Pancreas (tissue), 10 donors: ENCODE measurements at regions not wholly inside any gene's neighbourhood (a gene's known extent, or its start where the extent isn't known, plus 50 kb on each side); places are given as distances from the start of the nearest gene placed in this dataset.
"Not testable (repeated sequence)": the region's sequence is repeated elsewhere in the genome, so short reads cannot be mapped to it uniquely, and the experiment has no call there.

ENCODE experiments used
- ATAC-seq, 4 donors: fragments of 200-7000 bp; cut with Tn5 transposase; one replicate each; pipeline versions ENCODE4 v1.8.0 to v1.9.1; 2020; ENCODE audit warnings: mild to moderate bottlenecking in 4 of 4, moderate library complexity in 4 of 4
- DNase-seq, 6 donors: peaks; one replicate each; pipeline ENCODE4 v3.0.0-alpha.2; 2020
- FAIRE-seq: peaks from 2 replicates; lab custom pipeline; 2012; peaks lifted over from hg19 to GRCh38; lab: Jason Lieb, UNC
- H3K27ac ChIP-seq, 4 donors: fragments of 200-600 bp; sonication (generic); 1 replicate in 3 of 4; 2 replicates in 1 of 4; pipeline versions ENCODE4 v1.5.0 to v1.8.0; 2020
- H3K27me3 ChIP-seq, 4 donors: fragments of 200-600 bp; one replicate each; pipeline ENCODE4 v1.8.0; 2021
- H3K36me3 ChIP-seq, 3 donors: fragments of 200-600 bp; sonication (generic) in 1 of 3; one replicate each; pipeline versions ENCODE4 v1.5.0 to v1.8.0; 2020 to 2021
- H3K4me1 ChIP-seq, 3 donors: fragments of 200-600 bp; one replicate each; pipeline ENCODE4 v1.8.0; 2021
- H3K4me3 ChIP-seq, 4 donors: fragments of 200-600 bp; sonication (generic) in 2 of 4; one replicate each; pipeline versions ENCODE4 v1.5.0 to v1.8.0; 2020 to 2021
- H3K9me3 ChIP-seq, 4 donors: fragments of 200-600 bp; one replicate each; pipeline ENCODE4 v1.8.0; 2021
- WGBS, 2 donors: extraction: QIAGEN DNeasy Blood & Tissue Kit; methylation state at CpG; one replicate each; pipeline ENCODE4 v1.1.7; 2013; 5-methylcytosine and 5-hydroxymethylcytosine counted together
- intact Hi-C, 3 donors: fragments of 100-400 bp; cut with DNase I; formaldehyde crosslinking; loops; one replicate each; pipeline versions ENCODE4 v1.11.1 to v1.14.2; 2022
- donor health status: healthy with polysubstance abuse.
- donor health status: DM: no; HTN: no; CAD: no; lungs with moderate emphysema.
- donor health status: DM: no; HTN: no; CAD: no.
- donor health status: control.
- donor health status: control.
- donor health status: Bipolar disorder and iron deficiency.
- donor health status: DM: yes; HTN: yes; CAD: no.
- donor health status: DM: no; HTN: no; CAD: no.
- donor health status: DM: no; HTN: no; CAD: no.
- donor health status: DM: yes; HTN: yes; CAD: no.

DNA sequence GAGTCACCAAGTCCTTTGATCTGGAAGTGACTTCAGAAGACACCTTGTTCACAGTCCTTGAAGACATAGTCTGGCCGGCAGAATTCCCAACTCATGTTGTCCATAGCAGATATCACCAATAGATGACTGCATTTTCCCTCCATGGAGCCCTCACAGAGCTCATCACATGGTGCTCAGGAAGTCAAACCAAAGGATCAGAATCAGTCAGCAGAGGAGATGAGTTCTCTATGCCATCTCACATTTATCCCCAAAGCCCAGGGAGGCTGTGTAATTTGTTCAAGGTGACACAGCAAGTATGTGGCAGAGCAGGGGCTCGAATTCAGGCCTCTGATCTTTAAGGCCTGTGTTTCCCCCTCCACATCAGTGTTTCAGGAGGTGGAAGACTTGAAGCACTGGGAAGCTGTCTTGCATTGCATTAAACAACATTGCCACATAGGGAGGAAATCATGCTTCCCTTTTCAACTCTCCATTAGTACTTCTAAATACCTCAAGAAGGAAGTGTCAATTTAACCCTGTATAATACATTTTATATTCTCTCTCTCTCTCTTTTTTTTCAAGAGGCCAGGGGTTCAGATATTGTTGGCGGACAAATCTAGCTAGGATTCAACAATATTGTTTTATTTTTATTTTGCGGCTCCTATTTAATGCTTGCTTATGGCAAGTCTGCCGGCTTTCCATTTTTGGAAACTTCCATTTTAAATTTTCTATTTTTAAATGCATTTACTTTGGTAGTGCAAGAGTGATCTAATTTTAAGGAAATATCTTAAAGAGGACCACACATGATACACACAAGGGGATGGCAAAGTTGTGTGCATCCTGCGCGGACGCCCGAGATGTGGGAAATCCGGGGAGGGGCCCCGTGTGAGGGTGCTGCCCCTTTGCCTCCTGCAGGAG, 61.9 kb downstream of the NPIPB5 start:
- 57 to 71% methylated on average over 4 of the region's 11 CpGs for WGBS, 2 donors
- H3K9me3 ChIP-seq, H3K27ac ChIP-seq, H3K4me1 ChIP-seq, H3K4me3 ChIP-seq, H3K27me3 ChIP-seq, H3K36me3 ChIP-seq, DNase-seq, FAIRE-seq, intact Hi-C loops: not testable (repeated sequence)
- peak in 2 of 4 donors; percentile 56 to 66 for ATAC-seq

DNA sequence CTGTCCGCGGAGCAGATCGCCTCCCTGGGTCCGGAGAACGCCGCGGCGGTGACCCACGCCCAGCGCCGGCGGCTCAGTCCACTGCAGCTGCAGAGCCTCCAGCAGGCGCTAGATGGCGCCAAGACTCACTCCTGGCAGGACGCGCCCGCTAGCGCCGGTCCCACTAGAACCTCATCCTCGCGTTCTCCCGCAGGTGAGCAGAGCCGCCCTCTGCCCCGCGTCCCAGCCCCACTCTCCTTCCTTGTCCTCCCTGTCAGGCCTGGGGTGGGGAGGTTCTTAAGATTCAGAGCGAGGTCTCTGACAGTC, 62.5 kb downstream of the NPIPB5 start:
- no CpG with 5 or more reads among the region's 26 CpGs for WGBS, 2 donors
- not testable (repeated sequence) for FAIRE-seq, DNase-seq

DNA sequence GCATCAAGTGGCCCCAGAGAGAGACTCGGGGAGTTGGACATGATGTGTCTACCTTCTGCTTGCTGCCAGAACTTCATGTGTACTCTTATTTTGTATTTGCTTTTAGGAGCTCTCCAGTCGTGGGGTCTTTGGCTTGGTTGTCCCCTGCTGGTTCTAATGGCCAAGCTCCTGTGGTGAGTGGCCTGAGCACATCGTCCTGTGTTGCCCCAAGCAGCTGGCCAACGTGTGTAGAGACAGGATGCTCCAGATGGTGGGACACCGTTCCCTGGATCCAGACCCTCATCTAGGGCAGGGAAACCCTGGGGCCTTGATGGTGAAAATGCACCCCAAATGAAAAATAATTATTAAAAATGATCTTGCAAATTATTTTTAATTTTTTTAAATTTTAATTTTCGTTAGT, 65.8 kb downstream of the NPIPB5 start:
- H3K27ac ChIP-seq, DNase-seq, H3K4me3 ChIP-seq, H3K4me1 ChIP-seq, H3K27me3 ChIP-seq, ATAC-seq, H3K9me3 ChIP-seq, FAIRE-seq, H3K36me3 ChIP-seq, intact Hi-C loops: not testable (repeated sequence)
- 49 to 61% methylated on average over 5 to 6 of the region's 6 CpGs for WGBS, 2 donors

More for the DNA sequence above, 62.5 kb downstream of the NPIPB5 start:
- H3K4me3 ChIP-seq, H3K27me3 ChIP-seq, H3K4me1 ChIP-seq, intact Hi-C loops, H3K36me3 ChIP-seq, H3K9me3 ChIP-seq, H3K27ac ChIP-seq: not testable (repeated sequence)
- ATAC-seq: peak; percentile 93 to 99 (median 98)

DNA sequence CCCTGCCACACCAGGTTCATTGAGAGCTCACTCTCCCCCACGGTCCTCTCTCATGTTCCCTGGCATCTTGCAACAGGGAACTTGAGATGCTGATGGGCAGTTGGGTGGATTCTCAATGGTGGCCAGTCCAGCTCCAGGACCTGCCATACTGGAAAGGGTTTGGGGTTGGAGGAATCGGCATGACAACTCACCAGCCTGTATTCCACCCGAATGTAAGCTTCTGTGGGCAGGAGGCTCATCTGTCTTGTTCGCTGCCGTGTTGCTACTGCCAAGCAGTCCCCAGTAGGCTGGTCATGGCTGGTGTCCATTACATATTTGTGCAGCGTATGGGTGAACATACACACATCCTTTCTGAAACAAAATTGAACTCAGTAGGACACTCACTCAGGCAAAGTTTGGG, 72.5 kb downstream of the NPIPB5 start:
- H3K27me3 ChIP-seq, ATAC-seq, FAIRE-seq, DNase-seq, H3K4me3 ChIP-seq, H3K27ac ChIP-seq, H3K4me1 ChIP-seq, intact Hi-C loops, H3K9me3 ChIP-seq, H3K36me3 ChIP-seq: not testable (repeated sequence)
- WGBS, 2 donors: 78 to 87% methylated on average over 6 of the region's 6 CpGs

DNA sequence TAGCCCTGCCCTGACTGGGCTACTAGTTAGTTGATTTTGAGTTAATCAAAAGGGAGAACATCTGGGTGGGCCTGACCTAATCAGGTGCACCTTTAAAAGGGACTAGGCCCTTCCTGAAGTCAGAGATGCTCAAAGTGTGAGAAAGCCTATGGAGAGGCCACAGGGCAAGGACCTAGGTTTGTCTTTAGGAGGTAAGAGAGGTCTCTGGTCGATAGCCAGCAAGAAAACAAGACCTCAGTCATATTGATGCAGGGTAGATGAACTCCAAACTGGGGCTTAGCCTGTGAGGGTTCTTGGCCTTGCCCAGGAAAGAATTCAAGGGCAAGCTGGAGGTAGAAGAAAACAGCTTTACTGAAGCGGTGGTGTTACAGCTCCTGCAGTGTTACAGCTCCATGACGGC, 73.8 kb downstream of the NPIPB5 start:
- FAIRE-seq, H3K36me3 ChIP-seq, H3K27me3 ChIP-seq, intact Hi-C loops, H3K4me1 ChIP-seq, H3K4me3 ChIP-seq, H3K27ac ChIP-seq, H3K9me3 ChIP-seq, DNase-seq, ATAC-seq: not testable (repeated sequence)
- 68 to 82% methylated on average over 1 of the region's 3 CpGs for WGBS, 2 donors

DNA sequence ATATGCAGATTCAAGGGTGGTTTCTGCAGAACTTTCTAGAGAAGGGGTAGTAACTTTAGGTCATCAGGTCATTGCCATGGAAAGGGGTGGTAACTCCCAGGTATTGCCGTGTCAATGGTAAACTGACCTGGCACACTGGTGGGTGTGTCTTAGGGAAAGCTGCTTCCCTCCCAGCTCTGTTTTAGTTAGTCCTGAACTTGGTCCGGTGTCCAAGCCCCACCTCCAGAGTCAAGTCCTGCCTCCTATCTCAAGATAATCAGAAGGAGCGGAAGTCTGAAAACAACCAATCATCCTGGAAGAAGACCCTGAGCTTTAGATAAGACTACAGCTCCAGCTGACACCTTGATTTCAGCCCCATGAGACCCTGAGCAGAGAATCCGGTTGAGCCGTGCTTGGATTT, 74.2 kb downstream of the NPIPB5 start:
- intact Hi-C loops, DNase-seq, H3K36me3 ChIP-seq, FAIRE-seq, H3K27me3 ChIP-seq, H3K27ac ChIP-seq, H3K9me3 ChIP-seq, H3K4me3 ChIP-seq, ATAC-seq, H3K4me1 ChIP-seq: not testable (repeated sequence)
- no CpG with 5 or more reads among the region's 5 CpGs for WGBS, 2 donors

DNA sequence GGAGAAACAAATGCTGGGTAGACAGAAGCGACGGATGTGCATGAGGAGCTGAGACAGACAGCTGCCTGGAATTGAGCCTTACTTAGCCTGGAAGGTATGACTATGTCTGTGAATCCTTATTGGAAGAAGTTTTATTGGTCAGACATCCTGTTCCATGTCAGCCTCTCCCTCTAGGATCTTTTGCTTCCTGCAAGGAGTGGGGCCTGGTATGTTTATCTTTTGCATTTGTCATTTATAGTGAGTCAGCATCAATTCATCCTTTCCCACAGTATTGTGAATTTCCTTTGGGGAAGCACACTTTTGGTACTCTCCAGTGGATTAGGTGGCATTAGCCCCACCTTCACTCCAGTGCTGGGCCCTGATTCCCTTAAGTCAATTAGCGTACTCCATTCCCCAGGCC, 74.7 kb downstream of the NPIPB5 start:
- ATAC-seq, H3K36me3 ChIP-seq, DNase-seq, H3K9me3 ChIP-seq, H3K27me3 ChIP-seq, H3K4me3 ChIP-seq, H3K4me1 ChIP-seq, H3K27ac ChIP-seq, FAIRE-seq, intact Hi-C loops: not testable (repeated sequence)
- 91 to 94% methylated on average over 3 of the region's 3 CpGs for whole genome bisulfite sequencing, 2 donors

DNA sequence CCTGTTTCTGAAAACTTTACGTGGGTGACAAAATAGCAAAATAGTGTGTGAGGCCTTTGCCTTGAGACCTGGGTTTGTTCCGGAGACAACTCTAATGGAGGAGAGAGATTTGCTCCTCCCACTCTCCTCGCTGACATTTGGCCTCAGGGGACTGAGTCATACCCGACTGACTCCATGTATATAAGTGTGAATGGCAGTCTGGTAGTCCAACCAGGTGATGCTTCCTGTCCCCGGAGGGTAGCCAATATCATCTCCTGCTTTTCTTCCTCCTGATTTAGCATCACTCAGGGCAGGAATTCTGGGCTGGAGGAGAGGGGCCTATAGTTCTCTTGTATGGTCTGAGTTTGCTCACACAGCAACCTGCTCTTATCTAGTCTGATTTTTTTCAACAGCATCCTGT, 76.0 kb downstream of the NPIPB5 start:
- H3K27me3 ChIP-seq, H3K36me3 ChIP-seq, intact Hi-C loops, H3K9me3 ChIP-seq, FAIRE-seq, ATAC-seq, H3K4me3 ChIP-seq, DNase-seq, H3K27ac ChIP-seq, H3K4me1 ChIP-seq: not testable (repeated sequence)
- 57 to 70% methylated on average over 1 of the region's 5 CpGs for WGBS, 2 donors

DNA sequence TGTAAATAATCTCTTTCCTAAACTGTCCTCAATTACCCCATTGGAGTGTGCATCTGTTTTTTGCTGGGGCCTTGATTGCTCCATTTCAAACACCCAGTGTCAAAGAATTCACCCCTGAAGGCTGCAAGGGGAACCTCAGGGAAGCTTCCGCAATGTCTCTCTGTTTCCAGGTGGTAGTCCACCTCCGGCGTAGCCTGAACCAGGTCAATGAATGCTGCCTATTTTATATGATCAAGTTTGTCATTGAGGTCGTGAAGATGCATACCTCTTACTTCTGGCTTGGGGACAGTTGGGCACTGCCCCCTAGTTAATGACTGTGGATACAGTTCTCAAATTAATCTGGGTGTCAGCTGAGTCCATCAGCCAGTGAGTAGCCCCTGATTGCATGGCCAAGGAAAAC, 79.1 kb downstream of the NPIPB5 start:
- DNase-seq, H3K4me1 ChIP-seq, H3K9me3 ChIP-seq, ATAC-seq, H3K27me3 ChIP-seq, intact Hi-C loops, H3K27ac ChIP-seq, FAIRE-seq, H3K4me3 ChIP-seq, H3K36me3 ChIP-seq: not testable (repeated sequence)
- WGBS, 2 donors: 81% methylated on average over 4 of the region's 4 CpGs

DNA sequence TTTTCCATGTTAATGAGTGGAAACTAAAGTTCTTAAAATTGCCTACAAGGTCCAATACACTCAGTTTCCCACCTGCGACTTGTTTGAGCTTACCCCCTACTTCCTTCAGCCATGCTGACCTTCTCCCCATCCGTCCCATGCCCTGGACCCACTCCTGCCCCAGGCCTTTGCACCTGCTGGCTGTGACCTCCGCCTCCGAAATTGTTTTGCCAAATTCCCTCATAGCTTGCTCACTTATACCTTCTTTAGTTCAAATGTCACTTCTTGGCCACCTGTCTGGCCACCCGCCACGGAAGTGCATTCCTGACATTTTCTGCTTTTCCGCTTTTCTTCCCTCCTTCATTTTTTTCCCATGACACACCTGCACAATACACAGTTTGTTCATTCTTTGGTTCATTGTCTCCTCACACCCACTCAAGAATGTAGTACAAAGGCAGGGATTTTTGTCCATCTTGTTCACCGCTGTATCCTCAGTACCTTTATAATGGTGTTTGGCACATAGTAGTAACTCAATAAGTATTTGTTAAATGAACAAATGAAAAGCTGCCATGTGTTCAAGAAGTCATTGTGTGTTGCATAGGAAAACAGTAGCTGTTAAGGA, 85.9 kb downstream of the NPIPB5 start:
- H3K27me3 ChIP-seq, H3K4me1 ChIP-seq, H3K4me3 ChIP-seq, FAIRE-seq, H3K9me3 ChIP-seq, intact Hi-C loops, H3K27ac ChIP-seq, DNase-seq, H3K36me3 ChIP-seq: not testable (repeated sequence)
- WGBS, 2 donors: no CpG with 5 or more reads among the region's 8 CpGs
- peak in 3 of 4 donors; percentile 21 to 48 (median 36) for ATAC-seq

DNA sequence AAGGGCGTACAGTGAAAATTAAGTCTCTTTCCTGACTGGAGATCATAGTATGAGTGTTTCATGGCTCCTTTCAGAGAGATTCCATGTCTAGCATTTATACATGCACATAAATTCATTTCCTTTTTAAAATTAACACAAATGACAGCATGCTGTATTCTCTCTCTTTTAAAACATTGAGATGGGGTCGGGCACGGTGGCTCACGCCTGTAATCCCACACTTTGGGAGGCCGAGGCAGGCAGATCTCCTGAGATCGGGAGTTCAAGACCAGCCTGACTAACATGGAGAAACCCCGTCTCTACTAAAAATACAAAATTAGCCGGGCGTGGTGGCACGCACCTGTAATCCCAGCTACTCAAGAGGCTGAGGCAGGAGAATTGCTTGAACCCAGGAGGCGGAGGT, 93.1 kb downstream of the NPIPB5 start:
- H3K27ac ChIP-seq, DNase-seq, FAIRE-seq, H3K9me3 ChIP-seq, H3K4me1 ChIP-seq, intact Hi-C loops, H3K36me3 ChIP-seq, H3K27me3 ChIP-seq, H3K4me3 ChIP-seq, ATAC-seq: not testable (repeated sequence)
- WGBS, 2 donors: 66 to 91% methylated on average over 3 to 4 of the region's 11 CpGs

DNA sequence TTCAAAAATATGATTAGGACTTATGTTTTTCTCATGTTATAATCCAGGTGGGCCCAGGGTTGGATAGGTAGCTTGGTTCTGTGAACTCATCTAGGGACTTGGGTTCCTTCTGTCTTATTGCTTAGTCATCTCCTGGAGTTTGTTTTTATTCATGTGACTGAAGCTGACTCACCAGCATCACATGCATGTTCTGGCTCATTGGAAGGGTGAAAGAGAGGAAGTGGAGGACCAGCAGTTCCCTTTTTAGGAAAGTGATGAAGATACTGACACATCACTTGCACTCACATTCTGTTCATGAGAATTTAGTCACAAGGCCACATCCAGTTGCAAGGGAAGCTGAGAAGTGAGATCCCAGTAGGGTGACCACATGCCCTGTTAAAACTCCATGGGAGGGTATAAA, 95.9 kb downstream of the NPIPB5 start:
- H3K4me3 ChIP-seq, H3K36me3 ChIP-seq, H3K9me3 ChIP-seq, FAIRE-seq, H3K4me1 ChIP-seq, H3K27me3 ChIP-seq, DNase-seq, intact Hi-C loops, H3K27ac ChIP-seq: not testable (repeated sequence)
- peak in 3 of 4 donors; percentile 56 to 83 (median 75) for ATAC-seq
